H1 (cell line): ENCODE measurements at regions not wholly inside any gene's neighbourhood (a gene's known extent, or its start where the extent isn't known, plus 50 kb on each side); places are given as distances from the start of the nearest gene placed in this dataset.

Experiments
- ATF2 ChIP-seq: IDR thresholded peaks from 2 replicates; pipeline ENCODE4 v1.6.1; 2012; ENCODE audit warnings: low read length, inconsistent platforms
- MAX ChIP-seq: IDR thresholded peaks from 2 replicates; pipeline ENCODE4 v1.6.1; 2012; ENCODE audit warnings: inconsistent platforms
- RFX5 ChIP-seq: IDR thresholded peaks from 2 replicates; pipeline ENCODE4 v1.6.1; 2011; ENCODE audit warnings: low read depth, low read length, improper control_type of control experiment, borderline replicate concordance
- RXRA ChIP-seq: IDR thresholded peaks from 2 replicates; pipeline ENCODE4 v1.6.1; 2011; ENCODE audit warnings: low read depth, mild to moderate bottlenecking, low read length, moderate library complexity; ENCODE audit not compliant: insufficient read depth
- SIN3A ChIP-seq, 2 experiments: IDR thresholded peaks in 1 of 2; conservative IDR thresholded peaks in 1 of 2; 2 replicates each; pipeline ENCODE4 v1.6.1; 2011 to 2012; ENCODE audit warnings: low read length in 2 of 2, improper control_type of control experiment in 1 of 2, low read depth in 1 of 2, mild to moderate bottlenecking in 1 of 2

GRCh38 chr12:19940267-19940666, 428.1 kb upstream of the PDE3A start (continued):
- TF ChIP-seq RFX5 (no peak), ATF2 (no peak), RXRA (no peak), MAX (no peak), SIN3A (conservative IDR thresholded peaks at IDR 0.05 in 1 of 2, IDR thresholded peaks at IDR 0.05 in 1 of 2; ENCODE audit: low read depth in 1 of 2, low read length in 2 of 2) (no peak)
